Upper lobe of left lung (tissue), 4 donors: ENCODE measurements at regions not wholly inside any gene's neighbourhood (a gene's known extent, or its start where the extent isn't known, plus 50 kb on each side); places are given as distances from the start of the nearest gene placed in this dataset.

ENCODE experiments used
- CTCF ChIP-seq, 6 experiments: fragments of 450-650 bp in 4 of 6; fragments of 200-600 bp in 2 of 6; sonication (generic) in 2 of 6; IDR thresholded peaks; one replicate each; pipeline ENCODE4 v1.5.1; 2016 to 2019; ENCODE audit warnings: antibody characterized with exemption in 6 of 6
- EP300 ChIP-seq, 4 donors: sonication (generic); formaldehyde crosslinking; IDR thresholded peaks; one replicate each; pipeline ENCODE4 v1.5.1; 2017; ENCODE audit warnings: antibody characterized with exemption in 4 of 4, control low read depth in 2 of 4
- POLR2A ChIP-seq, 4 donors: fragments of 450-650 bp; IDR thresholded peaks; one replicate each; pipeline ENCODE4 v1.5.1; 2016 to 2017; ENCODE audit warnings: antibody characterized with exemption in 4 of 4, mild to moderate bottlenecking in 2 of 4

GRCh38 chr15:95503640-95504225 is 826.8 kb upstream of the NR2F2 start:
- no peak for TF ChIP-seq POLR2A (IDR thresholded peaks at IDR 0.05)
- no peak for TF ChIP-seq CTCF (IDR thresholded peaks at IDR 0.05)
- no peak for TF ChIP-seq EP300 (IDR thresholded peaks at IDR 0.05)
